ENCODE measurements at regions not wholly inside any gene's neighbourhood (a gene's known extent, or its start where the extent isn't known, plus 50 kb on each side); places are given as distances from the start of the nearest gene placed in this dataset.

DNA sequence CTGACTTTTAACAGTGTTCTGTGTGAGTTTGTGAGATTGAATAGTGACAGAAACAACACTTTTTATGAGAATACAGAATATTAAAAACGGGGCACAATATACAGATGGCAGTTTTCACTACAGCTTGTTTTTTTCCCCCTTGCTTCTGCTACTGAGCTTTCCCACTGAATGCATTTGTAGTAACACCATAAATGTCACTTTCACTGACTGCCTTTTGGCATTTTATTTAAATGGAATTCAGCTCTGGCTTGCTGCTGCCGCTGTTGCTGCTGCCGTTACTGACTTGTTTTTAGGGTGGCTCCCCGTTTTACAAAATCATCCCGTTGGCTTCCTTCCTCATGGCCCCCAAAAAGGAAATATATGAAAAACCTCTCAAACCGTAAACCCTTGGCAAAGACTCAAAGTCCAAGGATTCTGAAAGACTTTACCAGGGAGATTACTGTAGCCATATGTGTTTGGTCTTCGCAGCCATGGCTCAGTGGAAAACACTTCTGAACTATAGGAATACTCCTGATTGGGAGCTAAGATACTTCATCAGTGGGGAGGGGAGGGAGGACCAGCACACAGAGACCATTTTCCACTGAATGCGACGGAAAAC, 151.0 kb downstream of the NUF2 start:
- TF ChIP-seq, protein P1, sequence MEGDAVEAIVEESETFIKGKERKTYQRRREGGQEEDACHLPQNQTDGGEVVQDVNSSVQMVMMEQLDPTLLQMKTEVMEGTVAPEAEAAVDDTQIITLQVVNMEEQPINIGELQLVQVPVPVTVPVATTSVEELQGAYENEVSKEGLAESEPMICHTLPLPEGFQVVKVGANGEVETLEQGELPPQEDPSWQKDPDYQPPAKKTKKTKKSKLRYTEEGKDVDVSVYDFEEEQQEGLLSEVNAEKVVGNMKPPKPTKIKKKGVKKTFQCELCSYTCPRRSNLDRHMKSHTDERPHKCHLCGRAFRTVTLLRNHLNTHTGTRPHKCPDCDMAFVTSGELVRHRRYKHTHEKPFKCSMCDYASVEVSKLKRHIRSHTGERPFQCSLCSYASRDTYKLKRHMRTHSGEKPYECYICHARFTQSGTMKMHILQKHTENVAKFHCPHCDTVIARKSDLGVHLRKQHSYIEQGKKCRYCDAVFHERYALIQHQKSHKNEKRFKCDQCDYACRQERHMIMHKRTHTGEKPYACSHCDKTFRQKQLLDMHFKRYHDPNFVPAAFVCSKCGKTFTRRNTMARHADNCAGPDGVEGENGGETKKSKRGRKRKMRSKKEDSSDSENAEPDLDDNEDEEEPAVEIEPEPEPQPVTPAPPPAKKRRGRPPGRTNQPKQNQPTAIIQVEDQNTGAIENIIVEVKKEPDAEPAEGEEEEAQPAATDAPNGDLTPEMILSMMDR (IDR thresholded peaks at IDR 0.05; ENCODE audit: insufficient read depth, low read depth, low read length) = no peak
- TF ChIP-seq EZH2 (IDR thresholded peaks at IDR 0.05; ENCODE audit: insufficient read depth, low read length) = no peak

Measured in astrocyte (in vitro differentiated cells and primary cell).